T-helper 1 cell treated with Interleukin-12 subunit alpha and Interleukin-12 subunit beta and Interleukin-4 antibody, amounts not matched to agents 30 μg/mL and 1 μg/mL, for 36 hours (primary cell): ENCODE measurements at regions not wholly inside any gene's neighbourhood (a gene's known extent, or its start where the extent isn't known, plus 50 kb on each side); places are given as distances from the start of the nearest gene placed in this dataset.

Experiments
- H3K27ac Mint-ChIP-seq: one replicate; pipeline ENCODE4 v1.8.0; 2021; ENCODE audit warnings: mild to moderate bottlenecking, mixed read lengths
- H3K27me3 Mint-ChIP-seq: one replicate; pipeline ENCODE4 v1.8.0; 2021; ENCODE audit warnings: low read depth, mixed read lengths
- H3K36me3 Mint-ChIP-seq: one replicate; pipeline ENCODE4 v1.8.0; 2021; ENCODE audit warnings: low read depth, mixed read lengths
- H3K4me1 Mint-ChIP-seq: one replicate; pipeline ENCODE4 v1.8.0; 2021; ENCODE audit warnings: low read depth, mixed read lengths
- H3K4me3 Mint-ChIP-seq: one replicate; pipeline ENCODE4 v1.8.0; 2021; ENCODE audit warnings: mild to moderate bottlenecking, moderate library complexity, mixed read lengths
- H3K9me3 Mint-ChIP-seq: one replicate; pipeline ENCODE4 v1.8.0; 2021; ENCODE audit warnings: mixed read lengths

- Mint-ChIP-seq H3K4me1 (no peaks in the 10 kb centered on the region), H3K36me3 (no peaks in the 10 kb centered on the region), H3K9me3 (peaks cover 12% of the 10 kb centered on the region), H3K4me3 (no peak overlapping the region), H3K27me3 (no peaks in the 10 kb centered on the region), H3K27ac (no peak overlapping the region)
Observed at GRCh38 chr21:19908390-19908789, 1089.8 kb upstream of the NCAM2 start.

DNA sequence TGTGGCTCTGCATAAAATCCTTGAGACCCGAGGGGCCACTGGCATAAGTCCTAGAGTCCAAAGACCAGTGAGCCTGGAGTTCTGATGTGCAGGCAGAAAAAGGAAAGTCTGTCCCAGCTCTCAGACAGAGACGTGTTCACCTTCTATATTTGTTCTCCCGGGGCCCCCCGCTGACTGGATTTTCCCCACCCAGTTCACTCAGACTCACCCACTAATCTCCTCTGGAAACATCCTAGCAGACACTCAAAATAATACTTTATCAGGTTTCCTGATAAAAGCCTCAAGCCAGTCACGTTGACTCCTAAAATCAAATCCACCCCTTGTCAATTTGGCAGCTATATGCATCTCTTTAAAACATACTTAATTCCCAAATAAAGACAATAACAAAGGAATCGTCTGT lies 1084.2 kb upstream of the NCAM2 start:
- no peak overlapping the region for H3K4me3 Mint-ChIP-seq
- H3K27ac Mint-ChIP-seq = no peak overlapping the region
- H3K27me3 Mint-ChIP-seq = no peaks in the 10 kb centered on the region
- H3K4me1 Mint-ChIP-seq = no peaks in the 10 kb centered on the region
- H3K36me3 Mint-ChIP-seq = no peaks in the 10 kb centered on the region
- H3K9me3 Mint-ChIP-seq = peaks cover 21% of the 10 kb centered on the region

GRCh38 chr21:19921211-19921610 lies 1077.0 kb upstream of the NCAM2 start:
- no peak overlapping the region for H3K4me3 Mint-ChIP-seq
- H3K9me3 Mint-ChIP-seq = peaks cover 23% of the 10 kb centered on the region
- H3K4me1 Mint-ChIP-seq = no peaks in the 10 kb centered on the region
- H3K36me3 Mint-ChIP-seq = no peaks in the 10 kb centered on the region
- no peak overlapping the region for H3K27ac Mint-ChIP-seq
- no peaks in the 10 kb centered on the region for H3K27me3 Mint-ChIP-seq

DNA sequence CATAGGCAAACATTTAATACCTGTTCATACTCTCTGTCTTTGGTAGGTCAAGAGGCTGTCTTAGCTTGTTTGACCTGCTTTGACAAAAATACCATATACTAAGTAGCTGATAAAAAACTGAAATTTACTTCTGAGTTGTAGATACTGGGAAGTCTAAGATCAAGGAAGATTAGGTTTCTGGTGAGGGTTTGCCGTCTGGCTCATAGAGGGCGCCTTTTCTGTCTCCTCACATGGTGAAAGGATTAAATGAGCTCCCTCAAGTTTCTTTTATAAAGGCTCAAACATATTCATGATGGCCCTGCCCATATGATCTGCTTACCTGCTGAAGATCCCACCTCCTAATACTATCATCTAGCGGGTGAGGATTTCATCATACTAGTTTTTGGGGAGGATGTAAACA lies 1076.1 kb upstream of the NCAM2 start:
- no peaks in the 10 kb centered on the region for H3K27me3 Mint-ChIP-seq

GRCh38 chr21:19935467-19935866 lies 1062.7 kb upstream of the NCAM2 start:
- Mint-ChIP-seq H3K36me3 (no peaks in the 10 kb centered on the region), H3K27ac (no peak overlapping the region), H3K27me3 (no peaks in the 10 kb centered on the region), H3K4me3 (no peak overlapping the region), H3K9me3 (peaks cover 45% of the 10 kb centered on the region), H3K4me1 (no peaks in the 10 kb centered on the region)

More for the DNA sequence above, 1076.1 kb upstream of the NCAM2 start:
- no peak overlapping the region for H3K27ac Mint-ChIP-seq
- no peak overlapping the region for H3K4me3 Mint-ChIP-seq
- H3K4me1 Mint-ChIP-seq = no peaks in the 10 kb centered on the region
- H3K36me3 Mint-ChIP-seq = no peaks in the 10 kb centered on the region
- H3K9me3 Mint-ChIP-seq = peaks cover 27% of the 10 kb centered on the region

DNA sequence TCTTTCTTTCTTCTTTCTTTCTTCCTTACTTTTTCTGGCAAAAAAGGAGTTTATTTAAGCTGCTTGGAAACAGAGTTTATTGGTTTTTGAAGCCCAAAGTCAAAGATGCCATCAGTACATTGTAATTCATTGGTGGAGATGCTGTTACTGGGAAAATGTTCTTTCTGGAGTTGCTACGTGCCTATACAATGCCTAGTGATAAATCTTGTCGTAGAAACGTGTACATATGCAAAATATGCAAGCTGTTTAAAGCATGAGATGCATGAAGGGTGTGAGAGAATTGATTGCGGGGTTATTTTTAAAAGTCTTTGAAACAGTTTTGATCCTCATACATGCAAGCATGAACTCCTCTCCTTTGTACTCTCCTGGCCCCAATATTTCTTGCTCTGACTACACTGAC lies 1060.6 kb upstream of the NCAM2 start:
- Mint-ChIP-seq H3K36me3 (no peaks in the 10 kb centered on the region), H3K4me3 (no peak overlapping the region), H3K4me1 (no peaks in the 10 kb centered on the region), H3K9me3 (peaks cover 45% of the 10 kb centered on the region), H3K27me3 (no peaks in the 10 kb centered on the region), H3K27ac (no peak overlapping the region)

GRCh38 chr21:19941626-19942025 lies 1056.6 kb upstream of the NCAM2 start:
- no peak overlapping the region for H3K27ac Mint-ChIP-seq
- H3K36me3 Mint-ChIP-seq = no peaks in the 10 kb centered on the region
- peaks cover 40% of the 10 kb centered on the region for H3K9me3 Mint-ChIP-seq
- no peak overlapping the region for H3K4me3 Mint-ChIP-seq
- no peaks in the 10 kb centered on the region for H3K4me1 Mint-ChIP-seq
- H3K27me3 Mint-ChIP-seq = no peaks in the 10 kb centered on the region

DNA sequence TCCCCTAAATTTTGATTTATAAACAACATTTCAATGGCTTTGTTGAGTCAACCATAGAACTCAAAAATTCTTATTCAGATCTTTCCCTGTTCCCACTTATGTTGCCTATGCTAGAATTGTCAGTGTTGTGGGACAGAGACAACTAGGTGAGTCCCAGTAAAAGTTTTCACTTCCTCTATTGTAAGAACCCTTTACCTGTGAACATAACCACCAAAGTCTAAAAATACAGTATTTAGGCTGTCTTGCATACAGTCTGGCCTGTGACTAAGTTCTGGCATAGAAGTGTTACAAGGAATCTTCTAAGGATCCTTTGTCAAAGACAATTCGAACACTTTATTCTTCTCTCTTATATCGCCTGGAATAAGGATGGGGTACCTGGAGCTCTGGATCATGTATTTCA lies 1047.9 kb upstream of the NCAM2 start:
- Mint-ChIP-seq H3K4me1 (no peaks in the 10 kb centered on the region), H3K36me3 (no peaks in the 10 kb centered on the region), H3K4me3 (no peak overlapping the region), H3K27me3 (no peaks in the 10 kb centered on the region), H3K27ac (no peak overlapping the region), H3K9me3 (peaks cover 13% of the 10 kb centered on the region)

DNA sequence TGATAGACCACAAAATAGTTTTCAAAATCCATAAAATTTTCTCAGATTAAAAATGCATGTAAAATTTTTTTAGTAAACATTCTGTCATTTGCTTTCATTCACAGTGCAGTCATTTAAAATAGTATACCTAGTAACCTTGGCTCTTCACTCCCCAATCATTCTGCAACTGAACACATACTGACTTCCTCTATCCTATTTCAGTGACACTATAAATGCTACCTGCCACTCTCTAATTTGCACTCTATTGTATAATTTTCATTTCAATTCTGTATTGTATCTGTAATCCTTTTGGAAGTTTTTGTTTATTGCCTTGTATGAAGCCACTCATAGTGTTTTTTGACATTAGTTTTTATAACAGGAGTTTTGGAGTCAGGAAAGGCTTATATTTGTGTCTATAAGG lies 1029.1 kb upstream of the NCAM2 start:
- H3K4me1 Mint-ChIP-seq = no peaks in the 10 kb centered on the region
- H3K27me3 Mint-ChIP-seq = no peaks in the 10 kb centered on the region
- peaks cover 41% of the 10 kb centered on the region for H3K9me3 Mint-ChIP-seq
- H3K36me3 Mint-ChIP-seq = no peaks in the 10 kb centered on the region
- no peak overlapping the region for H3K4me3 Mint-ChIP-seq
- H3K27ac Mint-ChIP-seq = no peak overlapping the region

DNA sequence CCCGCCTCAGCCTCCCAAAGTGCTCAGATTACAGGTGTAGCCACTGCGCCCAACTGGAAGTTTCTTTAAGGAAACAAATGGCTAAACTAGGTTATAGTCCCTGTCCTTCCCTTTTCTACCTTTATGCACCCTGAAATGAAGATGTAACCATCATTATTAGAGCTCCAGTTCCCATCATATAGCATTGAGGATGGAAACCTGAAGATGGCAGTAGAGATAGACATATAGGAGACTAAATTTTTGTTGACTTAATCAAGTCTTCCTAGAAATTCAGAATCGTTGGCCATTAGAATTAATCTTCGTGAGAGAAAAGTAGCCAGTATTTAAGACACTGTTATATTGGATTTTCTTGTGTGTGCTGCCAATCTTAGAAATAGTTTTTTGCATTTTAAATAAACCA lies 1016.3 kb upstream of the NCAM2 start:
- H3K4me1 Mint-ChIP-seq = no peaks in the 10 kb centered on the region
- H3K36me3 Mint-ChIP-seq = no peaks in the 10 kb centered on the region
- H3K27me3 Mint-ChIP-seq = no peaks in the 10 kb centered on the region
- H3K9me3 Mint-ChIP-seq = peaks cover 11% of the 10 kb centered on the region
- H3K4me3 Mint-ChIP-seq = no peak overlapping the region
- H3K27ac Mint-ChIP-seq = no peak overlapping the region

DNA sequence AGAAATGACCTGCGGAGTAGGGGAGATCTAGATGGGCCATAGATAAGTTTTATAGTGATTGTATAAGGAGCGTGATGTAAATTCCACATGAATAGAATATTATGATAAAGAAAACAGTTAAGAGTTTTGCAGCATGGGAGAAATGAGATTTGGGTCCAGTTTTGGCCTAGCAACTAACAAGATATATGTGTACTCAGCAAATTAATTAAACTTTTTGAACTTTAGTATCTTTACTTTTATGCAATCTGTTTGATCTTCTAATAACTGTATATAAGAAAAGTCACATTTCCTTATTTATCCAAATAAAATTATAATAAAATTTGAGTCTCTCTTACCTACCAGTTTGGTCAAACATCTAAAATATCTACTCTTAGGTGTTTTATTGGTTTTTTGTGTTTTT lies 1011.8 kb upstream of the NCAM2 start:
- H3K36me3 Mint-ChIP-seq = no peaks in the 10 kb centered on the region
- no peak overlapping the region for H3K27ac Mint-ChIP-seq
- no peaks in the 10 kb centered on the region for H3K27me3 Mint-ChIP-seq
- no peaks in the 10 kb centered on the region for H3K4me1 Mint-ChIP-seq
- peaks cover 20% of the 10 kb centered on the region for H3K9me3 Mint-ChIP-seq
- H3K4me3 Mint-ChIP-seq = no peak overlapping the region

DNA sequence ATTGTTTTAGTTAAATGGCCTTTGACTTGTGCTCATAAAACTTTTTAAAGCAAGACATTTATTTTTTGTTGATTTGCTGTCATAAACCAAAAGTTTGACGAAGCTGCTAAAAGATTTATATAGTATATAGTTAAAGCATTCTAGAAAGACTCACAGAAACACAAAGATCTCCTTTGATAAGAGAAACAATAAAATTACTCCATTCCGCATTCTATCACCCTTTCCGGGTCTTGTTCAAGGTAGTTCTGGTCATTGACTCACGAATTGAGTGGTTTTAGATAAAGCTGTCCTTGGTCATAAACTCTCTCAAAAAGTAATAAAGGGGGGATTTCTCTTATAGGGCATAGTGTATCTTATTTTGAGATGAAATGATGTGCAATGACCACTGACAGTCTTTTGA lies 1010.5 kb upstream of the NCAM2 start:
- no peak overlapping the region for H3K27ac Mint-ChIP-seq
- peaks cover 29% of the 10 kb centered on the region for H3K9me3 Mint-ChIP-seq
- no peaks in the 10 kb centered on the region for H3K36me3 Mint-ChIP-seq
- no peaks in the 10 kb centered on the region for H3K27me3 Mint-ChIP-seq
- H3K4me3 Mint-ChIP-seq = no peak overlapping the region
- H3K4me1 Mint-ChIP-seq = no peaks in the 10 kb centered on the region

DNA sequence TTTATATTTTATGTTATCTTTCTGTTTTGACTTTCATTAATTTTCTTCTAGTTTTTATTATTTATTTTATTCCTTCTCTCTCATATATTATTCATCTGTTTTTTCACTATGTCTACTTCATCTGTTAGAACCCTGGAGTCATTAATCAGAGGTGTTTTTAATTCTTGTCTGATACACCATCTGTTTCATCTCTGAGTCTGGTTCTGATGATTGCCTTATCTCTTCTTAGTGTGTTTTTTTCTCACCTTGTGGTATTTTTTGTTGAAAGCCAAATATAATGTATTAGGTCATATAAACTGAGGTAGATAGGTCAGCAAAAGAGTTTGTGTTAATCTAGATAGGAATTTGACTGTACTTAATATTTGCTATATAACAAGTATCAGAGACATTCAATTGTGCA lies 1005.7 kb upstream of the NCAM2 start:
- no peaks in the 10 kb centered on the region for H3K27me3 Mint-ChIP-seq
- no peak overlapping the region for H3K4me3 Mint-ChIP-seq
- no peaks in the 10 kb centered on the region for H3K4me1 Mint-ChIP-seq
- H3K9me3 Mint-ChIP-seq = peaks cover 39% of the 10 kb centered on the region
- H3K36me3 Mint-ChIP-seq = no peaks in the 10 kb centered on the region
- H3K27ac Mint-ChIP-seq = no peak overlapping the region

DNA sequence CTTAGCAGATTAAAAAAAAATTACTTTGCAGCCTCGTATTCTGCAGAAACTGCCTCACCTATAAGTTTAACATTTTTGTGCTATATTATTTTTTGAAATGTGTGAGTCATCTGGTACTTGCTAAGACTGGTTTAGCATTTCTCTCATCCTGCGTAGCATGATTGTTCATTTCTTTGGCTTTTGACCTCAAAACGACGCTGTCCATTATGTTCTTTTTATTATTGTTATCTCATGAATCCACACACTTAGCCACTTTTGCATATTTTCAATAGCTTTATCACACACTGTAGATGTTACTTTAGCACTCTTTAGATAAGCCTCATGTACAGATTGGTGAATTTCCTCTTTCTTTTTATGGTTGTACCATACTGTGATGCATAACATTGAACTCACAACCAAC lies 1004.9 kb upstream of the NCAM2 start:
- Mint-ChIP-seq H3K27ac (no peak overlapping the region), H3K4me1 (no peaks in the 10 kb centered on the region), H3K4me3 (no peak overlapping the region), H3K36me3 (no peaks in the 10 kb centered on the region), H3K9me3 (peaks cover 42% of the 10 kb centered on the region), H3K27me3 (no peaks in the 10 kb centered on the region)

DNA sequence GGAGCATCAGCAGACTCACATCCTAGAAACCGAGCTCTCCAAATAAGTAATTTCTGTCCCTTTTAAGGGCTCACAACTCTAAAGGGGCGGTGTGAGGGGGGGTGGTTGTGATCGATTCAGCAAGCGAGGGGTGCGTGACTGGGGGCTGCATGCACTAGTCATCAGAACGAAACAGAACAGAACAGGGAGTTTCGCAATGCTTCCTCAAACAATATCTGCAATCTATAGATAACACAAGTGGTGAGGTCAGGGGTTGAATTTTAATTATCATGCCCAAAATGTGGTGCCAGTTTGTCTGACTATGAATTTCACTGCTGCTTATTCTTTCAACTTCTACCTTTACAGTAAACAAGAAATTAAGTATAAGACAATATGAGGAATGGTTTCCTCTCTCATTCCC lies 1003.0 kb upstream of the NCAM2 start:
- Mint-ChIP-seq H3K27ac (no peak overlapping the region), H3K4me3 (no peak overlapping the region), H3K36me3 (no peaks in the 10 kb centered on the region), H3K27me3 (no peaks in the 10 kb centered on the region), H3K4me1 (no peaks in the 10 kb centered on the region), H3K9me3 (peaks cover 49% of the 10 kb centered on the region)

DNA sequence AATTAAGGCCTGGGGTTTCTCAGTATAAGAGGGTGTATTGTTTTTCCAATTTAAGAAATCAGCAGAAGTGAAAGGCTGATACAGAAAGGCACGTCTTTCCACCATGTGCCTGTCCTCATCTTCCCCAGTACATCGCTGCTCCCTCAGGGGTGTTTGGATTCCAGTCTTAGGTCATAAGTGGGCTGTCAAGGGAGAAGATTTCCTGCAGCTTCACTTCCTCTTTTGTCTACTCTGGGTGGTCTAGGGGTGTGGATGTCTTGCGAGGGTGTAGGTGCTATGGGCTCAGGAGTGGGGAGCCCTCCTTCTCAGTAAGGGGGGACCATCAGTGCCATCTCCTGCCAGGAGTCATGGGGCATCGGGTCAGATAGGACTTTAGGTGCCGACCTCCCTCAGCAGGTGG lies 999.8 kb upstream of the NCAM2 start:
- Mint-ChIP-seq H3K9me3 (peaks cover 35% of the 10 kb centered on the region), H3K36me3 (no peaks in the 10 kb centered on the region), H3K27ac (no peak overlapping the region), H3K4me3 (no peak overlapping the region), H3K4me1 (no peaks in the 10 kb centered on the region), H3K27me3 (no peaks in the 10 kb centered on the region)
